NCI-H2029 (cell line): ENCODE measurements at regions not wholly inside any gene's neighbourhood (a gene's known extent, or its start where the extent isn't known, plus 50 kb on each side); places are given as distances from the start of the nearest gene placed in this dataset.

Source experiments
- DNase-seq: peaks from one replicate; lab custom pipeline; 2025; lab: John Stamatoyannopoulos, UW

GRCh38 chr5:93791518-93791972 lies 50.1 kb upstream of the POU5F2 start:
- DNase-seq: no peak
